ENCODE measurements at regions not wholly inside any gene's neighbourhood (a gene's known extent, or its start where the extent isn't known, plus 50 kb on each side); places are given as distances from the start of the nearest gene placed in this dataset.

- no peak for TF ChIP-seq CTCF (IDR thresholded peaks at IDR 0.05)
- TF ChIP-seq EZH2phosphoT487 (IDR thresholded peaks at IDR 0.05): no peak
These were observed 134.5 kb downstream of the PALM2AKAP2 start for GRCh38 chr9:109914280-109915027.
